HG02852 (cell line): ENCODE measurements at regions not wholly inside any gene's neighbourhood (a gene's known extent, or its start where the extent isn't known, plus 50 kb on each side); places are given as distances from the start of the nearest gene placed in this dataset.

Experiments used
- ATAC-seq: cut with Tn5 transposase; IDR thresholded peaks from one replicate; pipeline ENCODE4 v1.9.1; 2021; ENCODE audit warnings: mild to moderate bottlenecking, moderate library complexity; ENCODE audit not compliant: unreplicated experiment

DNA sequence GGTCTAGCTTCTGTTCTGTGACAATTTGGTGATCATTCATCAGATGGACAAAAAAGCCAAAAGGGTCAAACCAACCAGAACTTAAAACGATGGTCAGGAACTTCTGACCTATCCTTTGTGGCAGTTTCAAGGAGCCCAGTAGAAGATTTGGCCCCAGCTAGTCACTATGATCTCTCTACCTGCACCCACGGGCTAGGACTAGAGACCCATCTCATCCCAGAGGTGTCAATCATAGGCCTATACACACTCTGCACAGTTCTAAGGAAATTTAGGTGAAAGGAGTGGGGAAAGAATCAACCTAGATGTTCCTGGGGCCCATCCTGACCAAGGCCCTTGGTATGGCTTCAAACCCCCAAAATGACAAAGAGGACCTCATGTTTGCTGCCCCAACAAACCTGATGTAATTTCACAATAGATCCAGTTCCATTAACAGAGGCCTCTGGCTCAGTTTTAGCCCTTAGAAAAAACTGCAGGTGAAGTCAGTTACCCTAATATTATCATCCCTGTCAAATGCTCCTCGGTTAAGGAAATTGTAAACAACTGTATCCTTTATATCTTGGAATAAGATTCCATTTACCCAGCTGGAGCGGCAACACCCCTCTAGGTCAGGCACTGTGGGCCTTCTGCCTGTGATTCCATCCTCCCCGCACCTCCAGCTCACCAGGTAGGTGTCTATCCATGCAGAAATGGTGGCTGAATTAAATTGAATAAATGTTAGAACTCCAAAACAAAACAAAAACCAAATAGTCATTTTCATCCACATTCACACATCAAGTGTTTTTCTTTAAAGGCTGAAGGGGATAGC, 138.7 kb downstream of the ENC1 start:
- no peak for ATAC-seq

DNA sequence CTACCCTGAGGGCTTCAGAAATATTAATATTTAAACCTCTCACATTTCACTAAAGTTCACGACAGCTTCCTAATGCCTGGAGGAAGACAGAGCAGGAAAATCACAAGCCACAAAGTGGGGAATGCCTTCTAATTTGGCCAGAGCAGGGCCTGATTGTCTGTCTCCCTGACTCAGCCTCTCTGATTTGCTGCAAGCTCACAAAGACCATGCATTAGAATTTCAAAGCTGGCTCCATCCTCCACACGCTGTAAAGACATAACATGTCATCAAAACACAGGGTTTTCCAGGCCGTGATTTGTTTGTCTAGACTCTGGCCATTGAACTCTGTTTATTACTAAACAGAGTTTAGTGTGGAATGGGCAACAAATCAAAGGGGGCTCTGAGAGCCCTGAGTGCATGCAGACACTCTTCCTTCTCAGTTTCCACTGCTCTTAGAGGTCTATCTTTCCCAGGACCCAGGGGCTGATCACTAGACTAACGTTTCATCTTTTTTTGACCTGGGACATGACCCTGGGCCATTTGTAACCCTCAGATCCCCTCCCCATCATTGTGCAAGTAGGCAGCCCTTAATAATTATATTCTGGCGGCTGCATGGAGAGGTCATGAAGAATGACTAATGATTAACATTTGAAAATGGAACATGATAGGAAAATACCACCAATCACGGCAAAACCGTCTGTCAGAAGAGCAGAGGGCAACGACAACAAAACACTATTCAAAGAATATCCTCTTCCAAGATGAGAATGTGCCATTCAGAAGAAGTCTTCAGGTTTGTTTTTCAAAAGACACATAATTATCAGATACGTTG, 140.2 kb downstream of the ENC1 start:
- ATAC-seq, result no peak

- ATAC-seq, result no peak
Observed at GRCh38 chr5:74499256-74500050, 141.1 kb downstream of the ENC1 start.

GRCh38 chr5:74497706-74498105, 142.8 kb downstream of the ENC1 start:
- ATAC-seq, result no peak

- no peak for ATAC-seq
Observed at GRCh38 chr5:74493411-74493810, 147.1 kb downstream of the ENC1 start.

- no peak for ATAC-seq
Observed at GRCh38 chr5:74492230-74492629, 148.3 kb downstream of the ENC1 start.

DNA sequence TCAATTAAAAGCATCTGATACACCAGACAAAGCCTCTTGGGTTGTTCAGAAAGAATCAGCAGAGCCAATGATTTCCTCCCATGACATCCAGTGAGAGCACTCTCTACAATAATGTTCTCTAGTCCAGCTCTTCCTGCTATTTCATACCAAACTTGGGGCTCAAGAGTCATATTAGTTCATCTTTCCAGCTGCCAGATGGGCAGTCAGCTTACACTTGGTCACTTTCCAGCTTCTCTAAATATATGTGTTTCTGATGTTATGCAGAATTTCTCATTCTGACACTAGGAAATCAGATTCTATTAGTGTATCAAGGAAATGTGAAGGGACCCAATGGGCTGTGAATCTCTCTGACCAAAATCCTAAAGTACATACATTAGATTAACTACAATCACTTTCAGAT, 148.9 kb downstream of the ENC1 start:
- no peak for ATAC-seq

DNA sequence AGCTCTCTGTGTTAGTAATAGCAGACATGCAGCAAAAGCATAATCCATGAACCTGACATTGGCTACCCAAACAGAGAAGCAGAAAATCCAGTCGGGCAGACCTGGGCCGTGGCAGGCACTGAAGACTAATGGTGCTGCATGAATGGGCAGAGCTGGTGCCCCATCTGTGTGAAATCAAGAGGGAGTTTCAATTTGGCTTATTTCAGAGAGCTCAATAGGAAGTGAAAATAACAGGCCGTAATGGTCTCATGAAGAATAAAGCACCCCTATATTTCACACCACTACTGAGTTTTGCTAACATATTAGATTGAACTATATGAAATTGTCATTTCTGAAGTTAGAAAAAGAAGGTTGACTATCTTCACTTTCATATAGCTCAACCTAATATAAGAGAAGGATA, 149.7 kb downstream of the ENC1 start:
- peak; percentile 94 for ATAC-seq

DNA sequence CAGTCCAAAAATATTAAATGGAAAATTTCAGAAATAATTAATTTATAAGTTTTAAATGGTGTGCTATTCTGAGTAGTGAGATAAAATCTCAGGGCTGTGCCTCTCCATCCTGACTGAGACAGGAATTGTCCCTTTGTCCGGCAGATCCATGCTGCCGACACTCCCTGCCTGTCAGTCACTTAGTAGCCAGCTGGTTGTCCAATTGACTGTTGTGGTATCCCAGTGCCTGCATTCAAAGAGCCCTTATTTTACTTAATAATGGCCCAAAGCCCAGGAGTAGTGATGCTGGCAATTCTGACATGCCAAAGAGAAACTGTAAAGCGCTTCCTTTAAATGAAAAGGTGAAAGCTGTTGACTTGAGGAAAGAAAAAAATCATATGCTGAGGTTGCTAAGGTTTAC, 157.5 kb downstream of the ENC1 start:
- ATAC-seq, result no peak

GRCh38 chr5:74482523-74482922, 158.0 kb downstream of the ENC1 start:
- ATAC-seq, result no peak

DNA sequence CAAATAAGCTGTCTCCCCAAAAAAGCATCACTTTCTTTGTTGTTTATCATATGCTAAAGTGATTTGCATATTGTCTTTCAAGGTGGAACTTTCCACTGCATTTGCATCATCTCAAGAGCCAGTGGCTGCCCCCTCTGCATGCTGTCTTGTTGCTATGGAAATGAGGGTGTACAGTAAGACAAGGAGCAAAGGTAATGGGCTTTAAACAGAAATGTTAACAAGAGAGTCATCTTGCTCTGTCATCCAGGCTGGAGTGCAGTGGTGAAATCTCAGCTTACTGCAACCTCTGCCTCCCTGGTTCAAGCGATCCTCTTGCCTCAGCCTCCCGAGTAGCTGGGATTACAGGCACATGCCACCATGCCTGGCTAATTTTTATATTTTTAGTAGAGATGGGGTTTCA, 159.2 kb downstream of the ENC1 start:
- ATAC-seq, result peak; percentile 64

DNA sequence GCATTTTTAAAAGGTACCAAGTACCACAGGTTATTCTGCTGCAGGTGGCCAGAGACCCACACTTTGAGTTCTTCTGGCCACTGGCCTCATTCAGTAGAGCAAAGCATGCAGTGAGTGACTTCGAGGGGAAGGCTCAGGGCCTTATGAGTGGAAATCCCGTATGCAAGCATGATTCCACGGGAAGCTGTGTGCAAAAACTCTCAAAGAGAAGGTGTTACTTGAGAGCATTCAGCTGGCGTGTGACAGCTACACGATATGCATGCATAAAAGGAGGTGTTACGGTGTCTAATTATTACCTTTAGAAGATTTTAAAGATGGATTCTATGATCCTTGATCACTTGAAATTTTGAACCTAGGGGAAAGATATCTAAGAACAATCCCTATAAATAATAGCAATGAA, 160.3 kb downstream of the ENC1 start:
- no peak for ATAC-seq

DNA sequence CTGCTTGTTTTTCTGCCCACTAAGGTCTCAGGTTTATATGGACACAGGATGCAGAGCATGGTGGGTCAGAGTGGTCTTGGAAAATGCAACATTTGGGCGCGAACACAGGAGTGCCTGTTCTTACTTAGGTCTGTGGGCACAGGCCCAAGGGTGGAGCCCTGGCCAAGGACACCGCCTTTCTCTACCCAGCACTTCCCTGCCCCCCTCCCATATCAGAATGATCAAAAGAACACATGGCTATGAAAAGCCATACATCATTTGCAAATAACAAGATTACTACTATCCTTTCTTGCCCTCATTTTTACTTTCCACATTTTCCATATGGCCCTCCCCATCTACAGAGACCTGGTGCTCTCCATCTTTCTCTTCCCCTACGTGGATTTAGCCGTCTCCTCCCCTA, 162.2 kb downstream of the ENC1 start:
- ATAC-seq, result no peak

DNA sequence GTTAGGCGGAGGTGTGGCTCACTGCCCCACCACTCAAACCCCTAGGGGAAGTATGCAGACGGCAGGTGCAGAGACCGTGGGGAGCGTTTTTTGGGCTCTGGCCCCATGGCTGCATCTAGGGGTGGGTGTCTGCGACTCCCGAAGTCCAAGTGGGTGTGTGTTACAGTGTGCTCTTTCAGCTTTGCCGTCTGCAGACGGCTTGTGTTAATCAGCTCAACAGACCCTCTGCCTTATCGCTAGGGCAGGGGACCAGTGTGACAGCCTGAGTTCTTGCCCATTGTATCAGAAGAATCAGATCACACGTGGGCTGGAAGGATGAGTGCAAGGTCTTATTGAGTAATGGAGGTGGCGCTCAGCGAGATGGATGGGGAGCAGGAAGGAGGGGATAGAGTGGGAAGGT, 162.8 kb downstream of the ENC1 start:
- no peak for ATAC-seq

- ATAC-seq, result no peak
Observed at GRCh38 chr5:74476819-74477453, 163.6 kb downstream of the ENC1 start.

DNA sequence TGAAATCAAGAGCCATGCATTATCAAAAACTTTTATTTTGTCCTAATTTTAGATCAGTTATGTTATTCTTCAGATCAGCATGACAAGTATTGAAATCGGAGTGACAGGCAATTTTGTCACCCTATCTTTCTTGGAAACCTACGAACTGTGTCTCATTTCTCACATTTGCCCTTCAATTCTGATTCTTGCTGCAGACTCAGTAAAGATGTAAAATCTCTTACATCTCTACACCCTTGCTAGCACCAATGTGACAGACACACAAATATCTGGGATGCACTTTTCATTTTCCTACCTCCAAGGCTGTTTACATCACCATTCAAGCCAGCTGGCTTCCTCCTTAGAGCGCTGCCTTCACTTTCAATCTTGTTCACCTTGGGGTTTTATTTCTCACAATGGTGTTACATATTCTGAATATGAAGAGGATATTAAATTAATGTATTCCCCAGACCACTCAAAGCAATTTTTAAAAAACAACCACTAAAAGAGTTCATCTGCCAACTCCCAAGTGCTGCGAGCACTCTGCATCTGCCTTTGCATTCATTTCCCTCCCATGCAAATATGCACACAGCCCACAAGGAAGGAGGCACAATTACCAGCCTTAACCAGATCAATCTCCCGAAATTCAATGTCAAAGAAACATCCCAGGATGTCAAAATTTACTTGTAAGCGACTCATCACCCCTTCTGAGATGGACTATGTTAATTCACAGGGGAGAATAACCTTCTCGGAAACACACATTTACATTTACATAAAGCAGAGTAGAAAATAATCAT, 164.3 kb downstream of the ENC1 start:
- no peak for ATAC-seq

DNA sequence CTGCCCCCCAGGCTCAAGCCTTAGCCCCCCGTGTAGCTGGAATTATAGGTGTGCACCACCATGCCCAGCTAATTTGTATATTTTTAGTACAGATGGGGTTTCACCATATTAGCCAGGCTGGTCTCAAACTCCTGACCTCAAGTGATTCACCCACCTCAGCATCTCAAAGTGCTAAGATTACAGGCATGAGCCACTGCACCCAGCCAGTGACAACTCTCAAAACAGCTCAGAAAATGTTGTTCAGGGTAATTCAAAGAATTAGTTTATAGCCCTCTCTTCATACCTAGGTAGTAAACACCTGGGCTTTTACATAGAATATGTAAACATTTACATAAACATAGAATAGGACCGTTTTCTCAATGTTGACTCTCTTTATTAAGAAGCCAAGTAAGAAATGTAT, 168.7 kb downstream of the ENC1 start:
- no peak for ATAC-seq

GRCh38 chr5:74469234-74469994, 171.1 kb downstream of the ENC1 start:
- no peak for ATAC-seq

DNA sequence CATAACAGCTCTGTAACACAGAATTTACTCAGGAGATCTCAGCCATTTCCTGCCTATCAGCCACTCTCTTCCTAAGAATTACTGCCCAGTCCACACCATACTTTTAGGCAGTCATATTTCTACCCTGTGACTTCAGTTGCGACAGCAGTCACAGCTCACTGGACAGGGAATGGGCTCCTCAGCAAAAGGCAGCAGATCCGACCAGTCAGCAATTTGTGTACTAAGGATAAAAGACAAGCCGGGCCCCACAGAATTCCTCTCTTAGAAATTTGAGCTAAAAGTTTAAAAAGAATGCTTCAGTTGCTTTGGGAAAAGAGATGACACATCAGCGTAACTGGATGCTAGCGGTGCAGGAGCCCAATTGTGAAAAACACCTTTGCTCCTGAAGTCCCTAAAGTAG, 172.1 kb downstream of the ENC1 start:
- ATAC-seq, result no peak

DNA sequence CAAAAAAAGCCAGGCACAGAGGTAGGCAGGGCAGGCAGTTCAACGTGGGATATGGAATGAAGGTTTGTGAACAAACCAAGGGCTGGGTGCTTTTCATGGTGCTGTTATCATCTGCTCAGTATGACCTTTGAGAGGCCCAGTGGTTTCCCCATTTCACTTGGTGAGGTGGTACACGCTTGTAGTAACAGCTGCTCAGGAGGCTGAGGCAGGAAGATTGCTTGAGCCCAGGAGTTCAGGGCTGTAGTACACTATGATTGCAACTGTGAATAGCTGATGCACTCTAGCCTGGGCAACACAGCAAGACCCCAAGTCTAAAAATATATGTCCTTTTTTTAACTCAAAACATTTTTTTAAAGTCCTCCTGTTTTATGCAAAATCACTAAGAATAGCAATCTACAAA, 174.8 kb downstream of the ENC1 start:
- ATAC-seq, result no peak
